A549 (cell line): ENCODE measurements at regions not wholly inside any gene's neighbourhood (a gene's known extent, or its start where the extent isn't known, plus 50 kb on each side); places are given as distances from the start of the nearest gene placed in this dataset.

Source experiments
- ATAC-seq, 2 experiments: fragments of 200-7000 bp in 1 of 2; fragments of >200 bp in 1 of 2; cut with Nextera tagmentation in 1 of 2; cut with Tn5 transposase in 1 of 2; 3 replicates each; pipeline versions ENCODE4 v1.8.0 to v1.9.1; 2018 to 2020; ENCODE audit warnings: mild to moderate bottlenecking in 1 of 2, moderate library complexity in 1 of 2
- CTCF ChIA-PET: fragments of 300-600 bp; sonication (Branson Sonifier 250); formaldehyde crosslinking; extraction: SDS; loops from one replicate; lab custom pipeline; 2021; ENCODE audit warnings: antibody characterized with exemption, inconsistent platforms; lab: Yijun Ruan, JAX
- POLR2A ChIA-PET: fragments of 350-600 bp; formaldehyde crosslinking; extraction: SDS; loops from one replicate; lab custom pipeline; 2021; ENCODE audit warnings: antibody characterized with exemption, inconsistent platforms; lab: Yijun Ruan, JAX
- DNase-seq, 2 experiments: peaks; one replicate each; pipeline versions ENCODE4 v3.0.0 to v3.0.0-alpha.2; 2011 to 2016; ENCODE audit warnings: low read depth in 1 of 2, low spot score in 1 of 2
- FAIRE-seq: peaks from 2 replicates; lab custom pipeline; 2011; peaks lifted over from hg19 to GRCh38; lab: Jason Lieb, UNC
- H3K27ac ChIP-seq, 2 experiments: fragments of >200 bp; sonication (Bioruptor Twin); formaldehyde crosslinking; 3 replicates each; pipeline ENCODE4 v1.5.1; 2016 to 2017
- H3K4me1 ChIP-seq: fragments of >200 bp; sonication (Bioruptor Twin); formaldehyde crosslinking; 3 replicates; pipeline ENCODE4 v1.6.1; 2016
- H3K4me2 ChIP-seq: fragments of >200 bp; sonication (Bioruptor Twin); formaldehyde crosslinking; 3 replicates; pipeline ENCODE4 v1.6.1; 2016
- H3K4me3 ChIP-seq: fragments of >200 bp; sonication (Bioruptor Twin); formaldehyde crosslinking; 3 replicates; pipeline ENCODE4 v1.5.1; 2016
- H3K9me3 ChIP-seq: fragments of >200 bp; sonication (Bioruptor Twin); formaldehyde crosslinking; 3 replicates; pipeline ENCODE4 v1.6.1; 2016
- BCL3 ChIP-seq: fragments of >200 bp; sonication (Bioruptor Twin); formaldehyde crosslinking; IDR thresholded peaks from 3 replicates; pipeline ENCODE4 v1.6.1; 2016
- BHLHE40 ChIP-seq: IDR thresholded peaks from 2 replicates; pipeline ENCODE4 v1.6.1; 2012; ENCODE audit warnings: low read depth, low read length, inconsistent platforms
- CBX8 ChIP-seq: fragments of 200-600 bp; sonication (generic); IDR thresholded peaks from 2 replicates; pipeline ENCODE4 v1.6.1; 2016
- CEBPB ChIP-seq, 2 experiments: fragments of >200 bp in 1 of 2; sonication (Bioruptor Twin) in 1 of 2; formaldehyde crosslinking in 1 of 2; IDR thresholded peaks; 2 replicates each; pipeline ENCODE4 v1.6.1; 2012 to 2016
- CHD2 ChIP-seq: fragments of 150-350 bp; IDR thresholded peaks from 2 replicates; pipeline ENCODE4 v1.6.1; 2014; ENCODE audit warnings: low read length; ENCODE audit not compliant: partially characterized antibody
- CTCF ChIP-seq: fragments of >200 bp; sonication (Bioruptor Twin); formaldehyde crosslinking; IDR thresholded peaks from 3 replicates; pipeline ENCODE4 v1.5.1; 2016
- ELK1 ChIP-seq: fragments of 150-350 bp; IDR thresholded peaks from 2 replicates; pipeline ENCODE4 v1.6.1; 2014; ENCODE audit warnings: low read depth, mild to moderate bottlenecking, low read length
- FOSB ChIP-seq: fragments of 250-450 bp; sonication (Bioruptor Pico); IDR thresholded peaks from 2 replicates; pipeline ENCODE4 v1.5.0; 2020; ENCODE audit warnings: mild to moderate bottlenecking, moderate library complexity
- FOSL2 ChIP-seq, 2 experiments: fragments of 450-650 bp in 1 of 2; fragments of >200 bp in 1 of 2; sonication (Bioruptor Twin) in 1 of 2; formaldehyde crosslinking; IDR thresholded peaks; 2 replicates each; pipeline versions ENCODE4 v1.5.0 to v1.6.1; 2016 to 2020; ENCODE audit warnings: mild to moderate bottlenecking in 1 of 2, moderate library complexity in 1 of 2
- HDAC2 ChIP-seq: fragments of 200-600 bp; sonication (generic); IDR thresholded peaks from 2 replicates; pipeline ENCODE4 v1.6.1; 2016
- HES2 ChIP-seq: fragments of >200 bp; sonication (Bioruptor Twin); formaldehyde crosslinking; IDR thresholded peaks from 2 replicates; pipeline ENCODE4 v1.6.1; 2016
- HEYL ChIP-seq: fragments of 250-450 bp; sonication (Bioruptor Pico); IDR thresholded peaks from 2 replicates; pipeline ENCODE4 v1.8.0; 2021; ENCODE audit warnings: mild to moderate bottlenecking, moderate library complexity
- HOXB5 ChIP-seq: fragments of 250-450 bp; sonication (Bioruptor Pico); IDR thresholded peaks from 2 replicates; pipeline ENCODE4 v1.5.0; 2020; ENCODE audit warnings: mild to moderate bottlenecking, moderate library complexity
- JUNB ChIP-seq: fragments of >200 bp; sonication (Bioruptor Twin); formaldehyde crosslinking; IDR thresholded peaks from 2 replicates; pipeline ENCODE4 v1.6.1; 2016
- MAZ ChIP-seq: fragments of 150-350 bp; IDR thresholded peaks from 2 replicates; pipeline ENCODE4 v1.6.1; 2014; ENCODE audit warnings: antibody characterized with exemption, low read depth, low read length, borderline replicate concordance
- NPAS2 ChIP-seq: fragments of 250-450 bp; sonication (Bioruptor Pico); IDR thresholded peaks from 2 replicates; pipeline ENCODE4 v1.8.0; 2022; ENCODE audit warnings: mild to moderate bottlenecking, moderate library complexity, borderline replicate concordance
- NR3C1 ChIP-seq: fragments of >200 bp; sonication (Bioruptor Twin); formaldehyde crosslinking; IDR thresholded peaks from 3 replicates; pipeline ENCODE4 v1.6.1; 2017
- POLR2A ChIP-seq: IDR thresholded peaks from 2 replicates; pipeline ENCODE4 v1.6.1; 2012; ENCODE audit warnings: mild to moderate bottlenecking, low read length
- POLR2AphosphoS2 ChIP-seq: conservative IDR thresholded peaks from 2 replicates; pipeline ENCODE4 v1.6.1; 2012; ENCODE audit warnings: low read length, improper control_type of control experiment, inconsistent platforms
- RARB ChIP-seq: fragments of 250-450 bp; sonication (Bioruptor Pico); IDR thresholded peaks from 2 replicates; pipeline ENCODE4 v1.8.0; 2021; ENCODE audit warnings: mild to moderate bottlenecking, moderate library complexity
- RCOR1 ChIP-seq: fragments of 150-350 bp; IDR thresholded peaks from 2 replicates; pipeline ENCODE4 v1.6.1; 2014; ENCODE audit warnings: antibody characterized with exemption, low read length, low read depth
- TP53 ChIP-seq: fragments of 250-450 bp; sonication (Bioruptor Pico); IDR thresholded peaks from 2 replicates; pipeline ENCODE4 v1.5.0; 2021; ENCODE audit warnings: mild to moderate bottlenecking, moderate library complexity
- USF2 ChIP-seq: fragments of 450-650 bp; IDR thresholded peaks from 2 replicates; pipeline ENCODE4 v1.6.1; 2014; ENCODE audit warnings: antibody characterized with exemption
- ZSCAN20 ChIP-seq: fragments of 250-450 bp; sonication (Bioruptor Pico); IDR thresholded peaks from 2 replicates; pipeline ENCODE4 v1.8.0; 2022; ENCODE audit warnings: mild to moderate bottlenecking, moderate library complexity
- WGBS: methylation state at CpG from one replicate; pipeline ENCODE4 v1.1.6; 2017; ENCODE audit errors: missing lambda C conversion rate; 5-methylcytosine and 5-hydroxymethylcytosine counted together

GRCh38 chr4:137700072-137700471 lies 167.8 kb upstream of the PCDH18 start:
- Histone ChIP-seq H3K9me3 (no peaks in the 10 kb centered on the region), H3K4me1 (no peaks in the 10 kb centered on the region), H3K4me3 (no peak overlapping the region), H3K4me2 (no peak overlapping the region), H3K27ac (no peak overlapping the region)
- CTCF ChIA-PET, result interaction anchor here (0.7 kb wide), 1 partner anchor 161 kb away, joined by 3 read pairs; no protein-coding TSS in a partner anchor
- POLR2A ChIA-PET, result no interaction called here
- 0% methylated on average over 1 of the region's 1 CpG for WGBS
- no peak for DNase-seq
- no peak for ATAC-seq
- no peak for TF ChIP-seq HES2
- TF ChIP-seq NR3C1, result no peak
- no peak for TF ChIP-seq FOSB (CRISPR knock-in tag)
- no peak for TF ChIP-seq TP53
- no peak for TF ChIP-seq POLR2A
- no peak for TF ChIP-seq ELK1
- TF ChIP-seq BCL3, result no peak
- no peak for TF ChIP-seq RARB (CRISPR knock-in tag)
- TF ChIP-seq CBX8, result no peak
- no peak for TF ChIP-seq JUNB
- no peak for TF ChIP-seq HEYL (CRISPR knock-in tag)
- no peak for FAIRE-seq

- no peak for TF ChIP-seq HOXB5 (CRISPR knock-in tag)
- no peak for TF ChIP-seq BHLHE40
- TF ChIP-seq CTCF, result no peak
- TF ChIP-seq CEBPB (IDR thresholded peaks at IDR 0.05), result no peak
- no peak for TF ChIP-seq RCOR1
- TF ChIP-seq POLR2AphosphoS2, result no peak
- no peak for TF ChIP-seq FOSL2 (IDR thresholded peaks at IDR 0.05)
- TF ChIP-seq FOSL2 (CRISPR knock-in tag; IDR thresholded peaks at IDR 0.05), result no peak
- TF ChIP-seq MAZ, result no peak
- TF ChIP-seq CHD2, result no peak
- no peak for TF ChIP-seq NR3C1
- H3K4me3 ChIP-seq, result no peak overlapping the region
- no peaks in the 10 kb centered on the region for H3K4me1 ChIP-seq
- WGBS, result 86% methylated on average over 1 of the region's 1 CpG
- no peak overlapping the region for H3K4me2 ChIP-seq
- H3K27ac ChIP-seq, result no peak overlapping the region
- ChIA-PET POLR2A (no interaction called here), CTCF (no interaction called here)
- H3K9me3 ChIP-seq, result no peaks in the 10 kb centered on the region
- DNase-seq (no peak), FAIRE-seq (no peak), ATAC-seq (no peak)
These were observed 161.8 kb upstream of the PCDH18 start for GRCh38 chr4:137694138-137694537.

- no peak for TF ChIP-seq HDAC2
- no peak for TF ChIP-seq USF2
- TF ChIP-seq ZSCAN20, result no peak
- no peak for TF ChIP-seq BHLHE40
- TF ChIP-seq NPAS2 (CRISPR knock-in tag), result no peak
- H3K4me3 ChIP-seq, result no peak overlapping the region
- DNase-seq, result no peak
- POLR2A ChIA-PET, result no interaction called here
- WGBS, result 7% methylated on average over 1 of the region's 1 CpG
- H3K9me3 ChIP-seq, result no peaks in the 10 kb centered on the region
- no peak for ATAC-seq
- H3K4me1 ChIP-seq, result no peaks in the 10 kb centered on the region
- H3K4me2 ChIP-seq, result no peak overlapping the region
- no peak overlapping the region for H3K27ac ChIP-seq
- CTCF ChIA-PET, result no interaction called here
- FAIRE-seq, result no peak
These were observed 161.3 kb upstream of the PCDH18 start for GRCh38 chr4:137693641-137694040.
